Endothelial cell (in vitro differentiated cells): ENCODE measurements at regions not wholly inside any gene's neighbourhood (a gene's known extent, or its start where the extent isn't known, plus 50 kb on each side); places are given as distances from the start of the nearest gene placed in this dataset.
A peak's percentile ranks its signal among the peaks of the same experiment; 100 is the strongest.

Source experiments
- DNase-seq: peaks from one replicate; pipeline ENCODE4 v3.0.0; 2021; ENCODE audit warnings: low spot score
- H3K27ac Mint-ChIP-seq: one replicate; pipeline ENCODE4 v1.8.0; 2021; ENCODE audit warnings: mixed read lengths, inconsistent platforms; ENCODE audit not compliant: unreplicated experiment
- H3K27me3 Mint-ChIP-seq: one replicate; pipeline ENCODE4 v1.8.0; 2021; ENCODE audit warnings: mild to moderate bottlenecking, moderate library complexity, mixed read lengths, inconsistent platforms; ENCODE audit not compliant: unreplicated experiment
- H3K36me3 Mint-ChIP-seq: one replicate; pipeline ENCODE4 v1.8.0; 2021; ENCODE audit warnings: mild to moderate bottlenecking, low read depth, mixed read lengths, inconsistent platforms; ENCODE audit not compliant: unreplicated experiment
- H3K4me1 Mint-ChIP-seq: one replicate; pipeline ENCODE4 v1.8.0; 2021; ENCODE audit warnings: mild to moderate bottlenecking, mixed read lengths, inconsistent platforms; ENCODE audit not compliant: unreplicated experiment
- H3K4me3 Mint-ChIP-seq: one replicate; pipeline ENCODE4 v1.8.0; 2021; ENCODE audit warnings: mild to moderate bottlenecking, mixed read lengths, inconsistent platforms; ENCODE audit not compliant: unreplicated experiment
- H3K9me3 Mint-ChIP-seq: one replicate; pipeline ENCODE4 v1.8.0; 2021; ENCODE audit warnings: mixed read lengths, inconsistent platforms; ENCODE audit not compliant: unreplicated experiment
- TF ChIP-seq, protein P1 (sequence below): fragments of 200-600 bp; sonication (generic); IDR thresholded peaks from one replicate; pipeline ENCODE4 v1.5.0; 2021; ENCODE audit warnings: antibody characterized with exemption; ENCODE audit not compliant: unreplicated experiment

DNA sequence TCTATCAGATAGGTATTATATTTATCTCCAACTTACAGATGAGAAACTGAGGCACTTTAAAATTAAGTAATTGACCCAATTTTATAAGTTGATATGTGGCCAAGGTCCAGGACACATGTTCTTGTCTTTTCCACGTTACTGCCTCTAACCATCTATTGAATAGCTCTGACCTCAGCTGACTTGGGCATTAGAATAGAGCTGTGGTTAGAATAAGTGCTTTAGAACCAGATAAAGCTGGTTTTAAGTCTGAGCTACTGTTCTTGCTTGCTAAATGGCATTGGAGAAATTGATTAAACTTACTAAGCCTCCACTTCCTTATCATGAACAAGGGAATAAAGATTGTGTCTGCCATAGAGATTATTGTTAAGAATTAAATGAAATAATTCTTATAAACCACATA lies 147.8 kb upstream of the DTNBP1 start:
- Mint-ChIP-seq H3K9me3 (peaks cover 4% of the 10 kb centered on the region), H3K4me1 (no peaks in the 10 kb centered on the region), H3K27ac (no peak overlapping the region), H3K27me3 (peaks cover 3% of the 10 kb centered on the region), H3K36me3 (no peaks in the 10 kb centered on the region), H3K4me3 (no peak overlapping the region)
- TF ChIP-seq, protein P1, sequence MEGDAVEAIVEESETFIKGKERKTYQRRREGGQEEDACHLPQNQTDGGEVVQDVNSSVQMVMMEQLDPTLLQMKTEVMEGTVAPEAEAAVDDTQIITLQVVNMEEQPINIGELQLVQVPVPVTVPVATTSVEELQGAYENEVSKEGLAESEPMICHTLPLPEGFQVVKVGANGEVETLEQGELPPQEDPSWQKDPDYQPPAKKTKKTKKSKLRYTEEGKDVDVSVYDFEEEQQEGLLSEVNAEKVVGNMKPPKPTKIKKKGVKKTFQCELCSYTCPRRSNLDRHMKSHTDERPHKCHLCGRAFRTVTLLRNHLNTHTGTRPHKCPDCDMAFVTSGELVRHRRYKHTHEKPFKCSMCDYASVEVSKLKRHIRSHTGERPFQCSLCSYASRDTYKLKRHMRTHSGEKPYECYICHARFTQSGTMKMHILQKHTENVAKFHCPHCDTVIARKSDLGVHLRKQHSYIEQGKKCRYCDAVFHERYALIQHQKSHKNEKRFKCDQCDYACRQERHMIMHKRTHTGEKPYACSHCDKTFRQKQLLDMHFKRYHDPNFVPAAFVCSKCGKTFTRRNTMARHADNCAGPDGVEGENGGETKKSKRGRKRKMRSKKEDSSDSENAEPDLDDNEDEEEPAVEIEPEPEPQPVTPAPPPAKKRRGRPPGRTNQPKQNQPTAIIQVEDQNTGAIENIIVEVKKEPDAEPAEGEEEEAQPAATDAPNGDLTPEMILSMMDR, result no peak
- DNase-seq, result no peak

DNA sequence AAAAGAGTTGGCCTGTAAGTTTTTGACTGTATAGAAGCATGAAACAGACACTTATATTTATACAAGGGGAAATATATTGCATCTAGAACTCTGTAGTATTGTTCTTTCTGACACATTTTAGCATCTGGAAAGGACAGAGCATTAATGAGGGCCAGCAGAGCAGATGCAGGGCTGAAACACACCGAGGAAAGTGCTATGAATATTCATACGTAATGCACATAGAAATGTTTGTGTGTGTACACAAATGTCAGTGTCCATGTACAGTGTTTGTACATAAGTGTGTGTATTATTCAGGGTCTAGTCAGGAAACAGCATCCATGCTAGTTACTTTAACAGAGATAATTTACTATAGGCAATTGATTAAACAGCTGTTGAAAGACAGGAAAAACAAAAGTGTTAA lies 146.5 kb upstream of the DTNBP1 start:
- H3K4me3 Mint-ChIP-seq, result no peak overlapping the region
- TF ChIP-seq, protein P1, result no peak
- H3K27me3 Mint-ChIP-seq, result no peaks in the 10 kb centered on the region
- H3K4me1 Mint-ChIP-seq, result peaks cover 1% of the 10 kb centered on the region
- H3K36me3 Mint-ChIP-seq, result no peaks in the 10 kb centered on the region
- H3K9me3 Mint-ChIP-seq, result peaks cover 4% of the 10 kb centered on the region
- H3K27ac Mint-ChIP-seq, result no peak overlapping the region
- DNase-seq, result no peak

DNA sequence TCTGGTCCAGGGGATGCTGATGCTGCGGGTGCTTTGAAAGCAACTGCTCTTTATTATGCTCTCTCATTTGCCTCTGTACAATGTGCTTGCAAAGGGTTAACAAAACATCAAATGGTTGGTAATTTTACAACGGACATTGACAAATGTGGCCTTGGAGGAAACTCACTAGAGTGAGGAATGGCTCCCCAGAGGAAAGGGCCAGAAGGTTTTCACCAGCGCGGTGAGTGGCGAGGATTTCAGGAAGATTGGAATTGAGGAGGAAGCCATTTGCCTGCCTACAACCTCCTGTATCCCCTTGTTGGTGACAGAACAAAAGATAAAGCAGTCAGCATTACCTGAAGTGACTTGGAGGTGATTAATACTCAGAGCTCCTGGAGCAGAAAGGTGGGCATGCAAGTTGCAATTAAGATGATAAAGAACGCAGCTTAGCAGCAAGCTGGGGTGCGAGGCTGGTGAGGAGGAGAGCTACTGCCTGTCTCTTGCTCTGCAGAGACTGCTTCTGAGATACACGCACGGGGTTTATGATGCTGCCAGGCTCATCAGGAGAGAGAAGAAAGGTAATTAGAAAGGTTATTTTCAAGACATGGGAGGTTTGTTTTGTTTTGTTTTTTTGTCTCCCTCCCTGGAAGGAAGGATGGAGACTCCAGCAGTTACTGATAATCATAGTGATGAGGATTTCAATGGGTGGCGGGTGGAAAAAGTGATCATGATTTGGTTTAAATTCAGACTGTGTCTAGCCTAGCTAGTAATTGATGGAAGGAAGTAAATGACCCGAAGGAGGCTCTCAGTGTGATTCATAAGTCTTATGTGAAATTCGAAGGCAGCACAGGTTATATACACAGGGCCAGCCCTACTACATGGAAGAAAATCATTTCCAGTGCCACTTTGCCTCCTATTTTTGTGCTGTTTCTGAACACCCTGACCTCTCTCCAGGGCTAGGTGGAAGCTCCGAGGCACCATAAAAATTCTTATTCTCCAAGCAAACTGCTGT lies 141.6 kb upstream of the DTNBP1 start:
- H3K4me1 Mint-ChIP-seq, result peaks cover 4% of the 10 kb centered on the region
- H3K27me3 Mint-ChIP-seq, result peaks cover 3% of the 10 kb centered on the region
- peaks cover 4% of the 10 kb centered on the region for H3K9me3 Mint-ChIP-seq
- peak; percentile 4 for DNase-seq
- H3K4me3 Mint-ChIP-seq, result no peak overlapping the region
- no peak overlapping the region for H3K27ac Mint-ChIP-seq
- no peaks in the 10 kb centered on the region for H3K36me3 Mint-ChIP-seq
- TF ChIP-seq, protein P1, result no peak

DNA sequence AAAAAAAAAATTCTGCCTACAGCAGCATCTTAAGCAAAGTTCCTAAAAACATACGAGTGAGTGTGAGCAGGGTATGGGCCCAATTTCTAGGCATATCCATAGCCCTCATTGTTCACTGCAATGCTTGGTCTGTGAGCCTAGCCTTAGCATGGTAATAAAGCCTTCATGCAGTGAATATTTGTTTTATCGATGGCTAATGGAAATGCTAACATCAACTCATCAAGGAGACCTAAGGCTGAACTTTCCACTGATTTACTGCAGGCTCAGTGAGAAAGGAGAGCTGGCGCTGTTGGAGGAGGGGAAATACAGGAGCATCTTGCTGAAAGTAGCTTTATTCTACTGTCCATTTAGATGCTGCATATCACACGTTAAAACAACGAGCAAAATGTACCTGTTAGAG lies 139.6 kb upstream of the DTNBP1 start:
- Mint-ChIP-seq H3K27ac (no peak overlapping the region), H3K4me3 (no peak overlapping the region), H3K9me3 (no peaks in the 10 kb centered on the region), H3K4me1 (peaks cover 4% of the 10 kb centered on the region), H3K27me3 (peaks cover 3% of the 10 kb centered on the region), H3K36me3 (no peaks in the 10 kb centered on the region)
- no peak for DNase-seq
- TF ChIP-seq, protein P1, result no peak

DNA sequence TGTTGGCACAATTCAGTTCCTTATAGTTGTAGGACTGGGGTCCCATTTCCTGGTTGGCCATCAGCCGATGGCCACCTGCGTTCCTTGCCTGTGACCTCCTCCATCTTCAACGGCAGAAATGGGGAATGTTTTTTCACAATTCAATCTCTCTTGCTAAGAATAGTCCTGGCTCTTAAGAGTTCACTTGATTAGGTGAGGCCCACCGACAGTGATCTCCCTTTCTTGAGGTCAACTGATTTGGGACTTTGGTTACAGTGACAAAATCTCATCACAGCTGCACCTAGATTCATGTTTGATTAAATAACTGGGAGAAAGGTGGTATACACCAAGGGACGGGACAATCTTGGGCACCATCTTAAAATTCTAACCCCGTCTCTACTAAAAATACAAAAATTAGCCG lies 139.1 kb upstream of the DTNBP1 start:
- Mint-ChIP-seq H3K4me3 (no peak overlapping the region), H3K27ac (no peak overlapping the region)

More for the DNA sequence above, 139.1 kb upstream of the DTNBP1 start:
- Mint-ChIP-seq H3K9me3 (no peaks in the 10 kb centered on the region), H3K36me3 (no peaks in the 10 kb centered on the region), H3K27me3 (peaks cover 3% of the 10 kb centered on the region), H3K4me1 (peaks cover 4% of the 10 kb centered on the region)
- no peak for DNase-seq
- TF ChIP-seq, protein P1, result no peak
